ENCODE measurements at regions not wholly inside any gene's neighbourhood (a gene's known extent, or its start where the extent isn't known, plus 50 kb on each side); places are given as distances from the start of the nearest gene placed in this dataset.

DNA sequence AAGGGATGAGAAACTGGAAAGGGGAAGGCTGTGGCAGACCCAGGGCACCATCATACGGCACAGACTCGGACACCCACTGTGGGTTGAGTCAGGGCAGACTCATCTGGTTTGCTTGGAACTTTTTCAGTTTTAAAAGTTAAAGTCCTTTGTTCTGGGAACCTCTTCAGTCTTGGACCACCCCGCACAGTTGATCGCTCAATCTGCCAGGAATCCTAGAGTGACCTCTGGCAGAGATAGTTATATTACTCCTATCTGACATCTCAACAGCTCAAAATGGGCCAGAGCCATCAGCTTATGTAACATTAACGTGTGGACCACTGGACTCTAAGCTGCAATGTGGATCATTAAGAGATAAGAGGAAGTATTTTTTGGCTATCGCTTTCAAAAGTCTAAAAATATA lies 164.3 kb downstream of the ABCA8 start:
- Histone ChIP-seq H3K4me3 (ENCODE audit: insufficient read depth, low read length) (no peak overlapping the region), H3K27me3 (ENCODE audit: insufficient read depth, low read length) (no peaks in the 10 kb centered on the region), H3K36me3 (ENCODE audit: insufficient read depth, low read length) (no peaks in the 10 kb centered on the region), H3K79me2 (ENCODE audit: insufficient read depth, low read length) (no peaks in the 10 kb centered on the region), H3K4me2 (ENCODE audit: insufficient read depth, low read length) (peak overlapping the region; percentile 19), H3K4me1 (ENCODE audit: insufficient read depth, low read length) (peaks cover 43% of the 10 kb centered on the region), H4K20me1 (ENCODE audit: insufficient read depth, low read length) (no peaks in the 10 kb centered on the region), H3K27ac (ENCODE audit: low read depth, low read length) (peak overlapping the region; percentile 3), H2AFZ (ENCODE audit: low read length) (peak overlapping the region; percentile 11), H3K9me3 (ENCODE audit: low read depth, low read length) (no peaks in the 10 kb centered on the region)
- TF ChIP-seq, protein P1, sequence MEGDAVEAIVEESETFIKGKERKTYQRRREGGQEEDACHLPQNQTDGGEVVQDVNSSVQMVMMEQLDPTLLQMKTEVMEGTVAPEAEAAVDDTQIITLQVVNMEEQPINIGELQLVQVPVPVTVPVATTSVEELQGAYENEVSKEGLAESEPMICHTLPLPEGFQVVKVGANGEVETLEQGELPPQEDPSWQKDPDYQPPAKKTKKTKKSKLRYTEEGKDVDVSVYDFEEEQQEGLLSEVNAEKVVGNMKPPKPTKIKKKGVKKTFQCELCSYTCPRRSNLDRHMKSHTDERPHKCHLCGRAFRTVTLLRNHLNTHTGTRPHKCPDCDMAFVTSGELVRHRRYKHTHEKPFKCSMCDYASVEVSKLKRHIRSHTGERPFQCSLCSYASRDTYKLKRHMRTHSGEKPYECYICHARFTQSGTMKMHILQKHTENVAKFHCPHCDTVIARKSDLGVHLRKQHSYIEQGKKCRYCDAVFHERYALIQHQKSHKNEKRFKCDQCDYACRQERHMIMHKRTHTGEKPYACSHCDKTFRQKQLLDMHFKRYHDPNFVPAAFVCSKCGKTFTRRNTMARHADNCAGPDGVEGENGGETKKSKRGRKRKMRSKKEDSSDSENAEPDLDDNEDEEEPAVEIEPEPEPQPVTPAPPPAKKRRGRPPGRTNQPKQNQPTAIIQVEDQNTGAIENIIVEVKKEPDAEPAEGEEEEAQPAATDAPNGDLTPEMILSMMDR (IDR thresholded peaks at IDR 0.05; ENCODE audit: extremely low read depth, low read depth, low read length), result no peak
- no peak for DNase-seq (ENCODE audit: insufficient read length, low spot score, missing footprints)

GRCh38 chr17:68790492-68790891 lies 164.7 kb downstream of the ABCA8 start:
- Histone ChIP-seq H3K4me3 (ENCODE audit: insufficient read depth, low read length) (no peak overlapping the region), H3K27me3 (ENCODE audit: insufficient read depth, low read length) (no peaks in the 10 kb centered on the region), H3K4me1 (ENCODE audit: insufficient read depth, low read length) (peaks cover 43% of the 10 kb centered on the region), H3K4me2 (ENCODE audit: insufficient read depth, low read length) (no peak overlapping the region), H2AFZ (ENCODE audit: low read length) (peak overlapping the region; percentile 11), H3K27ac (ENCODE audit: low read depth, low read length) (peak overlapping the region; percentile 3), H3K9me3 (ENCODE audit: low read depth, low read length) (no peaks in the 10 kb centered on the region), H4K20me1 (ENCODE audit: insufficient read depth, low read length) (no peaks in the 10 kb centered on the region), H3K36me3 (ENCODE audit: insufficient read depth, low read length) (no peaks in the 10 kb centered on the region), H3K79me2 (ENCODE audit: insufficient read depth, low read length) (no peaks in the 10 kb centered on the region)
- TF ChIP-seq, protein P1 (IDR thresholded peaks at IDR 0.05; ENCODE audit: extremely low read depth, low read depth, low read length), result no peak
- no peak for DNase-seq (ENCODE audit: insufficient read length, low spot score, missing footprints)

GRCh38 chr17:68789203-68789962 lies 165.8 kb downstream of the ABCA8 start:
- Histone ChIP-seq H3K27me3 (ENCODE audit: insufficient read depth, low read length) (no peaks in the 10 kb centered on the region), H3K4me2 (ENCODE audit: insufficient read depth, low read length) (no peak overlapping the region), H2AFZ (ENCODE audit: low read length) (no peak overlapping the region), H3K27ac (ENCODE audit: low read depth, low read length) (no peak overlapping the region), H3K79me2 (ENCODE audit: insufficient read depth, low read length) (no peaks in the 10 kb centered on the region), H3K36me3 (ENCODE audit: insufficient read depth, low read length) (no peaks in the 10 kb centered on the region), H3K9me3 (ENCODE audit: low read depth, low read length) (no peaks in the 10 kb centered on the region), H3K4me3 (ENCODE audit: insufficient read depth, low read length) (no peak overlapping the region), H3K4me1 (ENCODE audit: insufficient read depth, low read length) (peaks cover 32% of the 10 kb centered on the region), H4K20me1 (ENCODE audit: insufficient read depth, low read length) (no peaks in the 10 kb centered on the region)
- DNase-seq (ENCODE audit: insufficient read length, low spot score, missing footprints), result no peak
- TF ChIP-seq, protein P1 (IDR thresholded peaks at IDR 0.05; ENCODE audit: extremely low read depth, low read depth, low read length), result no peak

- H3K27ac ChIP-seq (ENCODE audit: low read depth, low read length), result no peak overlapping the region
- TF ChIP-seq, protein P1 (IDR thresholded peaks at IDR 0.05; ENCODE audit: extremely low read depth, low read depth, low read length), result no peak
- H2AFZ ChIP-seq (ENCODE audit: low read length), result peak overlapping the region; percentile 14
- no peaks in the 10 kb centered on the region for H3K79me2 ChIP-seq (ENCODE audit: insufficient read depth, low read length)
- H3K9me3 ChIP-seq (ENCODE audit: low read depth, low read length), result no peaks in the 10 kb centered on the region
- no peak overlapping the region for H3K4me3 ChIP-seq (ENCODE audit: insufficient read depth, low read length)
- no peak overlapping the region for H3K4me2 ChIP-seq (ENCODE audit: insufficient read depth, low read length)
- H3K27me3 ChIP-seq (ENCODE audit: insufficient read depth, low read length), result no peaks in the 10 kb centered on the region
- H4K20me1 ChIP-seq (ENCODE audit: insufficient read depth, low read length), result no peaks in the 10 kb centered on the region
- no peak for DNase-seq (ENCODE audit: insufficient read length, low spot score, missing footprints)
- peaks cover 9% of the 10 kb centered on the region for H3K4me1 ChIP-seq (ENCODE audit: insufficient read depth, low read length)
- no peaks in the 10 kb centered on the region for H3K36me3 ChIP-seq (ENCODE audit: insufficient read depth, low read length)
These were observed 169.4 kb downstream of the ABCA8 start for GRCh38 chr17:68785565-68786486.

Measured in osteoblast (primary cell).